Cardiac fibroblast (primary cell): ENCODE measurements at regions not wholly inside any gene's neighbourhood (a gene's known extent, or its start where the extent isn't known, plus 50 kb on each side); places are given as distances from the start of the nearest gene placed in this dataset.

Source experiments
- DNase-seq, 2 donors: peaks; one replicate each; pipeline versions ENCODE4 v3.0.0 to v3.0.0-alpha.2; 2010; ENCODE audit warnings: low read depth in 2 of 2
- H3K4me3 ChIP-seq, 2 donors: replicated peaks in 1 of 2; 1 replicate in 1 of 2; 2 replicates in 1 of 2; pipeline ENCODE4 v1.5.1; 2011; ENCODE audit warnings: low read depth in 2 of 2, low read length in 2 of 2, mild to moderate bottlenecking in 2 of 2, moderate library complexity in 1 of 2
- CTCF ChIP-seq: IDR thresholded peaks from one replicate; pipeline ENCODE4 v1.5.1; 2011; ENCODE audit warnings: low read depth, mild to moderate bottlenecking, low read length, inconsistent platforms

- H3K4me3 ChIP-seq, result no peak overlapping the region
- TF ChIP-seq CTCF, result no peak
- DNase-seq, result no peak
Measured at GRCh38 chr5:171593401-171593800, 174.0 kb downstream of the FGF18 start.

- no peak overlapping the region for H3K4me3 ChIP-seq
- no peak for TF ChIP-seq CTCF
- DNase-seq, result no peak
Measured at GRCh38 chr5:171593976-171594375, 174.5 kb downstream of the FGF18 start.

- TF ChIP-seq CTCF, result no peak
- peak in 1 of 2 donors; percentile 25 for DNase-seq
- no peak overlapping the region for H3K4me3 ChIP-seq
Measured at GRCh38 chr5:171595401-171595800, 176.0 kb downstream of the FGF18 start.

- DNase-seq, result peak; percentile 56 to 85
- no peak overlapping the region for H3K4me3 ChIP-seq
Measured at GRCh38 chr5:171595801-171596231, 176.4 kb downstream of the FGF18 start.

DNA sequence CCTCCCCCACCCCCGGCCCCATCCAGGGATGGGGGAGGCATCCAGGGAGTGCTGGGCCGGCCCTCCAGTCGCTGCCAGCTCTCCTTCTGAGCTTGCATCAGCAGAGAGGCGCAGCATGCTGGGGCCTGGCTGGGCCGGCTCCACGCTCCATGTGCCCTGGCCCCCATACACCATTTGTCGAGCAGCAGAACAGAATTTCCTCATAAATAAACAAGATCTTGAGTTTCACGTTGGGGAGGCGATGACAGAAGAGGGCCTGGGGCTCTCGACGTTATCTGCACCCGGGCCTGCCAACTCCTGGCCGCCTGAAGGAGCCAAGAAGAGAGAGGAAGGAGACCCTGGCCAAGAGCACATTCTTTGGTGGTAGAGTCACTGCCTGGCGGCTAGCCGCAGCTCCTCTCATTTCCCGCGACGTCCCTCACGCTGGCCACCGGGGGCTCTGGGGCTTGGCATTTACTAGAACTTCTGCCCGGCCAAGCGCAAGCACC, 177.0 kb downstream of the FGF18 start:
- TF ChIP-seq CTCF, result no peak
- no peak overlapping the region for H3K4me3 ChIP-seq
- DNase-seq, result peak; percentile 66 to 97

More at GRCh38 chr5:171595801-171596231, 176.4 kb downstream of the FGF18 start:
- no peak for TF ChIP-seq CTCF

DNA sequence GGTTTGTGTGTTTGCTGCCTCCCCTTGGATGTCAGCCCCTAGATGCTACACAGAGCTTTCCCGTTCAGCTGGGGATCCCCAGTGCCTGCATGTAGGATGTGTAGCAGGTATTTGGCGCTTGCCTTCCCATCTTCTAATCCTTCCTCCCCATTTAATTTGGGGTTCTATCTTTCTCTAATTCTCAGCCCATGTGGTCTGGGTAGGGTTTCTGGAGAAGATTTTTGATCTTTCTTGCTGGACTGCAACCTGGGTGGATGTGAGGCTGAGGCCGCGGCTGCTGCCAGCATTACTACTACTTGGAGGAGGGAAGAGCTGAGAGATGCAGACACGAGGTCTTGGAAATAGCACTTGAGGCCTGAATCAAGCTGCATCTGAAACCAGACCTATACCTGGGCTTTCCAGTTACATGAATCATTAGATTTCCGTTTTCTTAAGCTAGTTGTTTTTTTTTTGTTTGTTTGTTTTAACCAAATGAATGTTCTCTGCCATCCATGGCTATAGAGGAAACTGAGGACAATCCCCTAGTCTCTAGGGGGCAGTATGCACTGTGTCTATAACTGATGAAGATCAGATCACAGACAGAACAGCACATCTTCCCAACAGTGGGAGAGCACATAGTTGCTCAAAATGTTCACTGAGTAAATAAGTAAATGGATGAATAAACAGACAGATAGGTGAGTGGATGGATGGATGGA, 178.6 kb downstream of the FGF18 start:
- no peak for TF ChIP-seq CTCF
- no peak overlapping the region for H3K4me3 ChIP-seq
- no peak for DNase-seq
